GM11168 (cell line): ENCODE measurements at regions not wholly inside any gene's neighbourhood (a gene's known extent, or its start where the extent isn't known, plus 50 kb on each side); places are given as distances from the start of the nearest gene placed in this dataset.

ENCODE experiments used
- in situ Hi-C: fragments of 300-500 bp; cut with MboI; formaldehyde crosslinking; loops from one replicate; pipeline ENCODE4 v1.12.0; 2022; ENCODE audit warnings: low sequenced_read_pairs; ENCODE audit not compliant: unreplicated experiment

DNA sequence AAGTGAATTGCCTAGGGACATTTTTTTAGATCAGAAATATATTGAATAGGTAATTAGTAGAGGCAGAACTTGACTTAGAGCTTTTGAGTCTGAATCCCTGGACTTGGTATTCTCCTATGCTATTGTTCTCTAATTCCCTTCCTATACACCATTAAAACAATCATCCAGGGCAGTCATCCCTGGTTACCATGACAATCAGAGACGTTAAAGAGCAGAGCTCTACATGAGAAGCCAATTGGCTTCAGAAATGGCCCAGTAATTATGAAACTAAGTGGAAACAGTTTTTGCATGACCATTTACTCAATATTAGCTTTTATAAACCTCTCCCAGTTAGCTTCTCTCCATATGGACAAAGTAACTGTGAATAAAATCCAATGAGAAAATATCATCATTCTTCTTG, 182.1 kb upstream of the TP63 start:
- in situ Hi-C loops = no loop called here

DNA sequence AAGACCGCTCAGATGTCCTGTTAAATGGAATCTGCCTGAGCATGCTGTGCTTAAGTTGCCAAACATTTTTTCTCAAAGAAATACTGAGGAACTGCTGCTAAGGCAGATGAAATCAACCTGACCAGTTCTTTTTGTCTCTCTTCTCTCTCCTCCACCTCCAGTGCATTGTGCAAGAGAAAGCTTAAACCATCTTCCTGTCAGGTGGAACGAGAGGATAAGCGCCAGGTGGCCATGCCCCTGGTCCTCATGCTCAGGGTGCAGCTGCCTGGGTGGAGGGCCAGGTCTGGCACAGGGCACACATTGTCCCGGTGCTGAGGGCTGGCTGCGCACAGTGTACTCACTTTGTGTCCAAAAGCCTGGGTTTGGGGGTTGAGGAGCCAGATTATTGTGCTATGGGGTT, 176.2 kb upstream of the TP63 start:
- in situ Hi-C loops = no loop called here

DNA sequence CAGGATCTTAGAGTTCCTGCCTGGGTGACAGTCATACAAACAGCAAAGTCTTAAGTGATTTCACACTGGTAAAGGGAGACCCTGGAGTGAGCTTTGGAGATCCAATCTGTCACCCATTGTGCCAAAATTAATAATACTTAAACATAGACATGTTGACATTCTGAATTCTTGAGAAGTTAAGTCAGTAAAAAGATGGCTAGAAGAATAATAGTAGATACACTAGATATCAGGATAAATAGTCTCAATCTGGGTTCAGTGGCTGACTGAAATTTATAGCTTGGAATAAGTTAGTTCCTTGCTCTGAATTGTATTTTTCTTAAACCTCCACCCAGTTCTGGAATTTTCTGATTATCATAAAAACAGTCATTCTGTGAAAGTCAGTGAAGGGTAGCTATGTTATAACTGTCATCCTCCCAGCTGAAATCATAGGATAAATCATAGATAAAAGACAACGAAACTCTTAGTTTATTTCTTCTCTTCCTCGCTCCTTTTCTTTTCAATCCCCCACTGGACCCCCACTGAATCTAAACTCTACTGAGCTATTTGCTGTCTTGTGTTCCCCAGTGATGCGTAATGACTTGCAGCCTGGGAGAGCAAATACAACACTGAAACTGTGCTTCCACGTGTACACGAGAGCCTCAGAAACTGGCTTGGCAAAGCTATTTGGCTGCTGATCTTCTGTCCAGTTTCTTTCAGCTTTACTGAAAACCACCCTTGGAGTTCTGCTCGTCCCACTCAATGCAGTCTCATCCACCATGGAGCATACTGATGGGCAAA, 175.4 kb upstream of the TP63 start:
- in situ Hi-C loops = no loop called here

DNA sequence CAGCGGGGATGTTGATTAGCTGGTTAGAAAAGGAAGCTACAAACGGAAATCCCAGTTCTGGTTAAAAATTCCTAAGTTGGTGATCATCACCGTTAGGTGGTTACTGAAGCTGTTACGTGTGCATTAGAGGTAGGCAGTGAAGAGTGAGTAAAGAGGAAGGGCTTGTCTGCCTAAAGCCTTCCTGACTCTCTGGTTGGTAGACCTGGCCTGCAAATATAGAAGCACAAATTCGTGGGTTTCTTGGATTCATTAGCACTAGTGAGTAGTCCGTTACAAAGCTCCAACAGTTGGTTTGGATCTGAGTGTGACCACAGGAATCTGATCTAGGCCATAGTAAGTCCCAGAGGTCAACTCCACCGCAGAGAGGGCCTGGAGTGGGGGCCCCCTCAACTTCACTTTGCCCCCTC, 174.0 kb upstream of the TP63 start:
- in situ Hi-C loops = no loop called here

DNA sequence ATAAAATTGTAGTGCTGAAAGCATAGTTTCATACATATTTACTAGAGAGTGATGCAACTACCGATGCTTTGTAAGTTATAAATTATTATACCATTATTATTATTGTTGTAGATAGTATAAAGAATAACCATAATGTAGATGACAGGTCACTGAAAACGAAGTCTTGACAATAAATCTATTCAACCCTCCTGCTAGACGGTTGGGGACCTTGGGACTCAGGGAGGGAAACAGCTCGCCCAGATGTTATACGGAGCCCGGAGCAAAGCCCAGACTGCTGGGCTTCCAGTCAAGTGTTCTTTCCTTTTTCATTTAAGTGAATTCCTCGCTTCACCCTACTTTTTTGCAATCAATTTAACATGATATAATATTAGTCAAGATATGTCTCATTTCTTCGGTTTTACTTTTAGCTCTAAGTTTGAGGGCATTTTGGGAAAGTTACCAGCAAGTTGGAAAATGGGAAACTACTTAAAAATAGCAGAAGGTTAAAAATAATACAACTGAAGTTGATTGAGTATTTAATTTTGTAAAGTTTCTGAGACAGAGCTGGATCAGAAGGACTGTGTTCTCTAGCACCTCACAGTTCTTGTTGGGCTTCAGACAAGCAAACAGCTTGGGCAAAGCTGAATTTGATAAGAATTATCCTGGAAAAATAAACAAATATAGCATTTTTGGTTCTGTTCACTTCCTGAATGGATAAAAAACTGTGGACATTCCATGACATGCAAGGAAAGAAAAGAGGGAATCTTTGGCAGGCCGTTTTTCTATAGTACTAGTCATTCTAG, 173.4 kb upstream of the TP63 start:
- in situ Hi-C loops = no loop called here

DNA sequence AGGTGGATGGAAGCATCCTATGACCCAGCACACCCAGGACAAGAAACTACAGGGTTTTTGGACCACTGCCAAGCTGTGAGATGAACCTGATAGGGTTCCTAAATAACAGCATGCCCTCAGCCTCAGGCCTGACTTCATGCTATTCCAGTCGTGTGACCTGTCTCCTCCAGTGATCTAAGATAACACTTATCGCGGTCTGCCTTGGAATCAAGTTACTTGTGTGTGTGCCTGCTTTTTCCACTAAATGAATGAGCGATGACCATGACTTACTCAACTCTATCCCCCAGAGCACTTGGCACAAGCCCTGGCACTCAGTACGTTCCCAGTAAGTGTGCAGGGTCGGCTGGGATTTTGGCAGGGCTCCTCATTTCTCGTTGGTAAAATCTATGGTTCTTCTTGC, 172.7 kb upstream of the TP63 start:
- in situ Hi-C loops = no loop called here

DNA sequence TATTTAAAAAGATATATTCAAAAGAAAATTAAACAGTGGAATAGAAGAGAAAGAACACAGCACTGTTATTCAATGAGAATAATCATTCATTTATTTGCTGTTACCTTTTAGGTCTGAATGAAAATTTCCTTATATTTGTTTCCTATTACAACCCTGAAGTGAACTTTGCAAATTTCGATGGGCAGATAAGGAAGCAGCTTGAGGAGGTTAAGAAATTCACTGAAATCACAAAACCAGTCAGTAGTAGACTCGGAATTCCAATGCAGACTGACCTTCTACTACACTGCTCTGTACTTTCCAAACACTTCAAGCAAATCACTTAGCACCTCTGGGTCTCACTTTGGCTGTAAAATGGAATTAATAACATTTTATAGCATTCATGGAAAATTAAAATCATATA, 172.0 kb upstream of the TP63 start:
- in situ Hi-C loops = no loop called here

DNA sequence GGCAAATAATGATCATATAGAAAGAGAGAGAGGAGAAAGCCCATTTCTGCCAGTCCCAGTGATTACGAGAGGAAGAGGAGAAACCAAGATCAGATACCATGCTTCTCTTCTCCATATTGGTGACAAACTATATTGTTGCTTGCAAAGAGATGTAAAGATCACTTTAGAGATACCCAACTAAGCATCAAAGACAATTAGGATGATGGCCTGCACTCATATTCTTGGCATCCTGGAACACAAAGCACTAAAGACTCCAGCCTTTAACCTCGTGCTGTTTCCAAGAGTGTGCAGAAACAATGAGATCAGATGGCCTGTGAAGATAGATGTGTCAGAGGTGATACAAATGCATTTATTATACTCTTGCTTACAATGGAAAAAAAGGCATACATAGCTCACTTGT, 170.7 kb upstream of the TP63 start:
- in situ Hi-C loops = no loop called here

DNA sequence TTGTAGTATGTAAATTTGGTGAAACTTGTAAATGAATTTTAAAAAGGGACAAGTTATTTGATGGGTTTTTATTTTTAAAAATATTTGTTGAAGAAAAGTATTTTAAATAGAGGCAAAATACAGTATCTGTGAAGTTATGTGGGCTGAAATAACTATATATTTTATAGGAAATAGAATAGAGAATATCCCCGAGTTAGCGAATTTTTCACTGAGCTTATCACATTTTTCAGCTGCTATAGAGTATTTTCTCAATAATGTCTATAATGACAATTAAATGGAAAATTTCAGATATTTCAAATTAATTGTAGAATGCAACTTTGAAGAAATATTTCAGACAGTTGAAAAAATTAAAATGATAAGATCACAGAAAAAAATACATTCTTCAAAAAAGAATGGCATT, 166.4 kb upstream of the TP63 start:
- in situ Hi-C loops = no loop called here

DNA sequence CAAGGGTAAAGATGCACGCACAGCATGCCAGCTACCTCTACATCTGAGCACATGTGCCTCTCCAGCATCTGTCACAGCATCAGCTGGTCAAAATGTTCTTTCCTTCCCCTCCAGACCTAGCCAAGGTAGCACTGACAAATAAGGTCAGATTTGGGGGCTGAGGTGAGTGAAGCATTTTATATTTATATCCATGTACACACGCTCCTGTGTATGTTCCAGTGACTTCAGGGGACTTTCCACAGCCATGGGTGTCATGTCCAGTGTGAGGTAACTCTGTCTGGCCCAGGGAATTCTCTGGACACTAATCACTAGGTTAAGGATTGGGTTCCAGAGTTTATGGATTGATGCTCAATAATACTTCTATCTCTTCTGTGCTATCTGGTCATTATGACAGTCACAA, 165.2 kb upstream of the TP63 start:
- in situ Hi-C loops = no loop called here

DNA sequence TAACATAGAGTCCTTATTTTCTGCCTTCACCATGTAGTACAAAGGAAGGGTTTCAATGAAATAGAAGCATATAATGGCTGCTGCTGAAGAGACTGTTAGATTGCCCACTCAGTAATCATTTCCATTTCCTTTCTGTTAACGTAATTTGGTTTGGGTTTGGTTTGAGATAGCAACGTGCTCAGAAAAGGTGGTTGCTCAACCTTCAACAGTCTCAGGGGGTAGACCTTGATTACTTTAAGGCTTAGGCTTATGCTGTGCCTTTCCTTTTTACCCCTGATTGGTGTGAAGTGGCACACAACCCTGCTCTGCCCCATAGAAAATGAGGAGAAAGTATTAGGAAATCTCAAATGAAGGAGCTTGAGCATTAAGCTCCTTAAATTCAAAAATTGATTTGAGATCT, 163.7 kb upstream of the TP63 start:
- in situ Hi-C loops = no loop called here

DNA sequence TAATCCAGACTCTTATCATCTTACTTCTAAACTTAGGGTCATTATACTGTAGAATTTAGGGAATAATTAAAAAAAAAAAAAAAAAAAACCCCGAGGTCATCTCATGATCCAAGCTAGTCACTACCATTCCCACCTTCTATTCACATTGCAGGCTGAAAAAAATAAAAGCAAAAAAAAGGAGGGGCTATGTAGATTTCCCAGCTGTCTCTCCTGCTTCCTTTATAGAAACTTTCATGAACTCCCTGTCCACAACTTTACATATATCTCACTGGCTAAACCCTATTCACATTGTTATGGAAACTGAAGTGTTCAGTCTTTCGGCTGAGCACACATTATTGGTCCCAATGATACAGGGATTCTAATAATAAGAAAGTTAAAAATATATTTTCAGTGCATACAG, 156.2 kb upstream of the TP63 start:
- in situ Hi-C loops = no loop called here

DNA sequence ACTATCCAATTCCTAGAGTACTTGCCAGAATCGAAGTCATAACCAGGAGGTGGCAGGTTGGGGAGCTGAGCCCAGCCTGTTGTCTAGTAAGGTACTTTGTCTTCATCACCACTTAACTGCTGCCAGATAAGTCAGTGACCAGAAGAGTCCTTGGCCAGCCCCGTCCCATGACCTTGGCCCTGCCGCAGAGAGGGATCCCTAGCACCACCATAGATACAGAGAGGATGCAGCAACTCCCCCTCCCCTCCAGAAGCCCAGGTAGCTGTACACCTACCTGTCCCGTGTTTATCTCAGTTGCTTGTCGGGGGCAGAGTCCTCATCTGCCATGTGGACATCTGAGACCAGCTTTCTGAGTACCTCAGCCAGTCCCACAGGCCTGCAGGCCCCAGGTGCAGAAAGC, 153.6 kb upstream of the TP63 start:
- in situ Hi-C loops = no loop called here

DNA sequence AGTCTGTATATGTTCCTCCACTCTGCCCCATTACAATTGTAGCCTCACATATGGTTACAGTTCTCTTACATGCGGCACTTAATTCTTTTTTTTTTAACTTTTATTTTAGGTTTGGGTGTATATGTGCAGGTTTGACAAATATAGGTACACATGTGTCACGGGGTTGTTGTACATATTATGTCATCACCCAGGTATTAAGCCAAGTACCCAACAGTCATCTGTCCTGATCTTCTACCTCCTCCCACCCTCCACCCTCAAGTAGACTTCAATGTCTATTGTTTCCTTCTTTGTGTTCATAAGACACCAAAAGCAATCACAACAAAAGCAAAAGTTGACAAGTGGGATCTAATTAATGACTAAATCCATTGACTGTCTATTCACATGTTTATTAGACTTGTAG, 144.6 kb upstream of the TP63 start:
- in situ Hi-C loops = no loop called here

DNA sequence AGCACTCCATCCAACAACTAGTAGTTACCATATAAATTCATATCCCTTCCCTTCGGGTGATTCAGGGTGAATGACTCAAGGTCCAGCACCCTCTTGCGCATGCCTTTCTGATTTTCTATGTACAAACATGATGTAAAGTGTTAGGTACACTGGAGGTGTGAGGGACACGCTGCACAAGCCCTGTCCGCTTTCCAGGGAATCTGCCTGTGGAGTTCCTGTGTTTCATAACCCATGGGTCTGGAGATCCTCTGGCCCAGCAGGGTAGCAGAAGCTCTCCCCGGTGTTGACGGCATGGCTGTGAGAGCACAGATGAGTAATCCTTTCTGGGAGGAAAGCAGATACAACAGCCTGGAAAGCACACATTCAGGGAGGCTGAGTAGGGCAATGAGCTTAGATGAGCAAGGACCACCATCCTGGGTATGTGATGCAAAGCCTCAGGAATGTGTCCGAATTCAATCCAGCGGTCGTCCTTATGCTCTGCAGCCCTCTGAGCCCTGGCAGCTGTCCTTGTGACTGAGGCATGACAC, 142.9 kb upstream of the TP63 start:
- in situ Hi-C loops = no loop called here

DNA sequence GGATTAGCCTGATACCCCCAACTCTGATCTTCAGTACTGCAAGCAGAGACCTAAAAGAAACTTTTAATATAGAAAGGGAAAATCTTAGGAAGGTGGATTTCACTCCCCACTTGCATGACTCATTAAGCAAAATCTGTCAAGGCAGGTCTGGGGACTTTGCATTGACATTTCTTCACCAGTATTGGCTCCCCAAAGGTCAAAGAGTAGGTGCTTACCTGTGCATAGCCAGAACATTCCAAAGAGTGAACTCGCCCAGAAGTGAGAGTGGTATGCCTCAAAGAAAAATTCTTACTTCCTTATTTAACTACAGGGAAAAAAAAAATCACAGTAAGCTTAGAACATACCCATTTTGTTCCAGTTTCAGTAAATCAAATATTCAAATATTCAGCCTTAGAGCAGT, 140.9 kb upstream of the TP63 start:
- in situ Hi-C loops = no loop called here

DNA sequence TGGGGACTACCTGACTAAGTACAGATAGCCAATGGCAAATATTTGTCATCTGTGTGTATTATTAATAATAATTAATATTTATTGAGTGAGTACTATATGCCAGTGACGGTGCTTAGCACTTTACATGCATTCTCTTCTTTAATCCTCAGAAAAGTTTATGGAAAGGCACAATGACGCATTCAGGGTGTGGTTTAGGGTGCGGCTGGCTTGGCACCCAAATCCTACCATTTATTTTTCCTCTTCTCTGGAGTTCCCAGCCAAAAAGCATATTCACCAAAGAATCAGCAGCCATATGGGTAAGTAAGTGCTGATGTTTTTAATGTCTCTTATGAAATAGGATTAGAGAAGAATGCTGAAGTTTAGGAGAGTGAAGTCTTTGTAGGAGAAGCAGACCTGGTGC, 140.4 kb upstream of the TP63 start:
- in situ Hi-C loops = no loop called here

DNA sequence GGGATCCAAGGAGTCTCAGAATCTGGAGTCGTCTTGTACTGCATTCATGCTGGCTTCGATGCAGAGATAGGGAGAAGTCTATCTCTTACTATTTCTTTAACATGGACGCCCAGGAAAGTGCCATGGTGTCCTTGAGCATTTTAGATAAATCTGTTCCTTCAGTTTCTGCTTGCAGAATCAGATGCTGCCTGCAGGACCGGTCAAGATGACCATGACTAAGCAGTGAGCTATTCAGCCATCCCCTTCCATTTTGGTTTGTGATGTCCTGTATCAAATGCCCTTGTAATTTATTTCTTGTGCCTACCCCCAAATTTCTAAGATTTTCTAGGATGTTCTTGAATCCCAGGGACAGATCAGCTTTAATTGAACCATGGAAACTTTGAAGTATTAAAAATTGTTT, 139.4 kb upstream of the TP63 start:
- in situ Hi-C loops = no loop called here

DNA sequence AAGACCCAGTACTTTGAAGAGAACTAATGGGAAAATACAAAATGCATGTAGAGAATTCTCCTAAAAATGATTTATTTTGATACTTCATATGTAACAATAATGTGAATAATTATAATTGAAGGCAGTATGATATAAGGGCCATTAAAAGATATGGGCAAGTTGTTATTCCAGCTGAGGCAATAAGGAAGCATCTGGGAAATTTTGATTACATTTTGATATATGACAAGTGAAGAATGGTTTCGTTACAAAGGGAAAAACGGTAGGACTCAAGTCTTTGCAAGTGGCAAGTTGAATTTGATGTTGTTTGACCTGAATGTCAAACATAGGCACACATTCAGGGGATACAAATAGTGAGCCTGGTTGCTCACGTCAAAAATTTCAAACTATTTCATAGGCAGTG, 137.9 kb upstream of the TP63 start:
- in situ Hi-C loops = no loop called here

DNA sequence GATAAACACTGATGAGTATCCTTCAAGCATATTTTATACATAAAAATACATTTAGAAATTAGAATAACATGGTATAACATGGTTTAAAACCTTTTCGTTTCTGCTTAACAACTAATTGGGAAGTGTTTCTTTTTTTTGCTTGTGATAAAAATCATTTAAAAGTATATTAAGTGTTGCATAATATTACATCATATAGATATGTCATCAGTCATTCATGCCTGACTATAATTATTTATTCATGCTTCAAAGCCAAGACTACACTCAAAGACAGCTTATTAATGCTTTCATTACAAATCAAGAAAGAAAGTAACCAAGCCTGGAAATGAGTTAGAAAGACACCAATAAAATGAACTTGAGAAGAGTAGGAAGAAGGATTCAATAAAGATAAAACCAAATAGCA, 136.6 kb upstream of the TP63 start:
- in situ Hi-C loops = no loop called here

DNA sequence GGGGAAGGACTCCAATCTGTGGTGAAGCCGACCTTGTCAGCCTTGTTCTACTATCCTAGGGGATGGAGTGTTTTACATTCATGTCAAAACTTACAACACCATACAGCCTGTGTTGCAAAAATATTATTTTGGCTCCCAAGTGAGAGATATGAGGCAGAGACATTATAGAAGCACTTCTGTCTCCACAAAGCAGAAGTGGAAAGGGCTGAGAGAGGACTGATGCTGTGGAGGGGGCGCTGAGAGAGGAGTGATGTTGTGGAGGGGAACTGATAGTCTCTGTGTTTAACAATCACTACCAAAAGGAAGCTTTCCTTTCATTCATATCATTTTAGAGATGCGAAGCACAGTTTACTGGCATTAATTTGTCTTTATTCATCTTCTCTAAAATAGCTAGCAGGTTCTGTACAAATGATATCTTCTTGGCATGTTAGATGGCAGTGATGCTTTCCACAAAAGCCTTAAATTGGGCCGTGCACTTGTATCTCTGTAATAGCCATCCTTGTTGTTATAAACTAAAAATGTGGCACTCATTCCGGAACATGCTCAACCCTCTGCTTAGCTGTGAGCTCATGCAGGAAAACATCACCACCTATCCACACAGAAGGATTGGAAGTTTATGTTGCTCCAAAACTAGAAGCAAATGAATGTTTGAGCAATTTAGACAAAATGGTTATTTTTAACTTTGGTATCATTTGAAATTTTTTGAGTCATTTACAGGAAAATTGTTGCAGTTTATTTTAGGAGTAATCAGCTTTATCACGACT, 134.6 kb upstream of the TP63 start:
- in situ Hi-C loops = no loop called here
